ENCODE measurements at regions not wholly inside any gene's neighbourhood (a gene's known extent, or its start where the extent isn't known, plus 50 kb on each side); places are given as distances from the start of the nearest gene placed in this dataset.

GRCh38 chr2:164335947-164336346 lies 285.3 kb downstream of the GRB14 start (continued):
- TF ChIP-seq ZBTB33 (IDR thresholded peaks at IDR 0.05; ENCODE audit: borderline replicate concordance, low read depth) (no peak), FOXJ3 (CRISPR knock-in tag; IDR thresholded peaks at IDR 0.05) (no peak), TEAD4 (IDR thresholded peaks at IDR 0.05; ENCODE audit: borderline replicate concordance, insufficient read depth) (no peak), TCF12 (IDR thresholded peaks at IDR 0.05) (no peak), FOXM1 (IDR thresholded peaks at IDR 0.05; ENCODE audit: low read depth) (no peak), YY1 (IDR thresholded peaks at IDR 0.05; ENCODE audit: low read depth) (no peak), MXI1 (IDR thresholded peaks at IDR 0.05; ENCODE audit: low read depth, low read length) (no peak), GABPA (IDR thresholded peaks at IDR 0.05; ENCODE audit: low read depth) (no peak), EP300 (IDR thresholded peaks at IDR 0.05; ENCODE audit: borderline replicate concordance in 1 of 2, low read depth in 1 of 2, low read length in 1 of 2) (no peak), EZH2phosphoT487 (IDR thresholded peaks at IDR 0.05; ENCODE audit: borderline replicate concordance, low read depth) (no peak), RXRA (IDR thresholded peaks at IDR 0.05; ENCODE audit: borderline replicate concordance, low read depth) (no peak)
- TF ChIP-seq, protein P1, sequence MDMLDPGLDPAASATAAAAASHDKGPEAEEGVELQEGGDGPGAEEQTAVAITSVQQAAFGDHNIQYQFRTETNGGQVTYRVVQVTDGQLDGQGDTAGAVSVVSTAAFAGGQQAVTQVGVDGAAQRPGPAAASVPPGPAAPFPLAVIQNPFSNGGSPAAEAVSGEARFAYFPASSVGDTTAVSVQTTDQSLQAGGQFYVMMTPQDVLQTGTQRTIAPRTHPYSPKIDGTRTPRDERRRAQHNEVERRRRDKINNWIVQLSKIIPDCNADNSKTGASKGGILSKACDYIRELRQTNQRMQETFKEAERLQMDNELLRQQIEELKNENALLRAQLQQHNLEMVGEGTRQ (IDR thresholded peaks at IDR 0.05; ENCODE audit: borderline replicate concordance, low read depth, low read length), result no peak

- H4K20me1 ChIP-seq (ENCODE audit: insufficient read depth), result no peaks in the 10 kb centered on the region
- ChIA-PET CTCF (no interaction called here), POLR2A (no interaction called here)
- no peaks in the 10 kb centered on the region for H3K9me2 ChIP-seq
- no peaks in the 10 kb centered on the region for H3K4me1 ChIP-seq (ENCODE audit: control insufficient read depth in 1 of 2, insufficient read depth in 2 of 2, low read depth in 1 of 2, low read length in 1 of 2)
- WGBS (ENCODE audit: low lambda C conversion rate), result 39% methylated on average over 2 of the region's 2 CpGs
- H3F3A ChIP-seq (replicated peaks; ENCODE audit: insufficient read depth), result no peaks in the 10 kb centered on the region
- no peak overlapping the region for H2AFZ ChIP-seq (ENCODE audit: low read depth)
- TF ChIP-seq, protein P2, sequence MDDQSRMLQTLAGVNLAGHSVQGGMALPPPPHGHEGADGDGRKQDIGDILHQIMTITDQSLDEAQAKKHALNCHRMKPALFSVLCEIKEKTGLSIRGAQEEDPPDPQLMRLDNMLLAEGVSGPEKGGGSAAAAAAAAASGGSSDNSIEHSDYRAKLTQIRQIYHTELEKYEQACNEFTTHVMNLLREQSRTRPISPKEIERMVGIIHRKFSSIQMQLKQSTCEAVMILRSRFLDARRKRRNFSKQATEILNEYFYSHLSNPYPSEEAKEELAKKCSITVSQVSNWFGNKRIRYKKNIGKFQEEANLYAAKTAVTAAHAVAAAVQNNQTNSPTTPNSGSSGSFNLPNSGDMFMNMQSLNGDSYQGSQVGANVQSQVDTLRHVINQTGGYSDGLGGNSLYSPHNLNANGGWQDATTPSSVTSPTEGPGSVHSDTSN (IDR thresholded peaks at IDR 0.05), result no peak
- no peak for TF ChIP-seq CHD2 (IDR thresholded peaks at IDR 0.05; ENCODE audit: low read length, partially characterized antibody)
- no peak for TF ChIP-seq ZBTB33 (IDR thresholded peaks at IDR 0.05; ENCODE audit: borderline replicate concordance, low read depth)
- no peak for TF ChIP-seq GATA2 (CRISPR knock-in tag; IDR thresholded peaks at IDR 0.05)
- no peak for TF ChIP-seq NFIC (IDR thresholded peaks at IDR 0.05; ENCODE audit: borderline replicate concordance)
- no peak for TF ChIP-seq ELF1 (IDR thresholded peaks at IDR 0.05)
- no peak for TF ChIP-seq RCOR1 (IDR thresholded peaks at IDR 0.05; ENCODE audit: low read length)
- TF ChIP-seq EZH2phosphoT487 (IDR thresholded peaks at IDR 0.05; ENCODE audit: borderline replicate concordance, low read depth), result no peak
- TF ChIP-seq TEAD4 (IDR thresholded peaks at IDR 0.05; ENCODE audit: borderline replicate concordance, insufficient read depth), result no peak
- TF ChIP-seq TAF1 (IDR thresholded peaks at IDR 0.05; ENCODE audit: borderline replicate concordance, low read depth, low read length), result no peak
- TF ChIP-seq FOXM1 (IDR thresholded peaks at IDR 0.05; ENCODE audit: low read depth), result no peak
- TF ChIP-seq FOXJ3 (CRISPR knock-in tag; IDR thresholded peaks at IDR 0.05), result no peak
- no peak for TF ChIP-seq MXI1 (IDR thresholded peaks at IDR 0.05; ENCODE audit: low read depth, low read length)
- no peak overlapping the region for H3K4me2 ChIP-seq
- H3K79me2 ChIP-seq (ENCODE audit: insufficient read depth), result no peaks in the 10 kb centered on the region
- DNase-seq, result no peak
- H3K27ac ChIP-seq (ENCODE audit: low read depth in 2 of 2, low read length in 1 of 2), result no peak overlapping the region
- no peaks in the 10 kb centered on the region; the same call in 1 of the 2 replicates for H3K9me3 ChIP-seq
- H3K27me3 ChIP-seq (ENCODE audit: insufficient read depth), result no peaks in the 10 kb centered on the region
- H3K4me3 ChIP-seq (ENCODE audit: low read depth in 2 of 2, low read length in 1 of 2), result no peak overlapping the region
- H3K36me3 ChIP-seq (replicated peaks in 1 of 2; ENCODE audit: control insufficient read depth in 1 of 2, insufficient read depth in 2 of 2, low read length in 1 of 2), result no peaks in the 10 kb centered on the region
- no peak overlapping the region for H3K9ac ChIP-seq
These were observed 286.2 kb downstream of the GRB14 start for GRCh38 chr2:164335128-164335527.

All from SK-N-SH (cell line).